SK-N-DZ (cell line): ENCODE measurements at regions not wholly inside any gene's neighbourhood (a gene's known extent, or its start where the extent isn't known, plus 50 kb on each side); places are given as distances from the start of the nearest gene placed in this dataset.
A peak's percentile ranks its signal among the peaks of the same experiment; 100 is the strongest.

Source experiments
- DNase-seq: peaks from one replicate; pipeline ENCODE4 v3.0.0-alpha.2; 2015; ENCODE audit warnings: low spot score
- small RNA-seq, 2 experiments: library from RNA; depleted of rRNA; stranded (forward); fragments of <200 nt; gene quantifications; one replicate each; pipeline ENCODE3, GENCODE V24; 2014

DNA sequence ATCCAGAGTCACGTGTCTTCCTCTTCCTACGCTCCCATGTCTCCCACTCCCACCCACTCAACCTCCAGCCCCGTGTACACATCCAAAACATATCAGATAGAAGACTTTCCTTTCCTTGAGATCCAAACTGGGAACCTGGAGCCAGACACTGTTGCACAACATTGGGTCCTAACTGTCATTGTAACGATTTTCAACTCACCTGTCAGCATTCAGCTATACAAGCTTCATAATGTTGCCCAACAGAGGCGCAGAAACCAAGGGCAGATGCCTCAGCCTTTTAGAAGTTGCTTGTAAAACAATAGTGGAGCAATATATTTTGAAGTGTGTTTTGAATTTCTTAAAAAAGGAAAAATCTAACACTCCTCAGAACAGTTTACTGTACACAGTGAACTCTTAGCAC, 84.9 kb upstream of the GLIS3 start:
- no peak for DNase-seq

DNA sequence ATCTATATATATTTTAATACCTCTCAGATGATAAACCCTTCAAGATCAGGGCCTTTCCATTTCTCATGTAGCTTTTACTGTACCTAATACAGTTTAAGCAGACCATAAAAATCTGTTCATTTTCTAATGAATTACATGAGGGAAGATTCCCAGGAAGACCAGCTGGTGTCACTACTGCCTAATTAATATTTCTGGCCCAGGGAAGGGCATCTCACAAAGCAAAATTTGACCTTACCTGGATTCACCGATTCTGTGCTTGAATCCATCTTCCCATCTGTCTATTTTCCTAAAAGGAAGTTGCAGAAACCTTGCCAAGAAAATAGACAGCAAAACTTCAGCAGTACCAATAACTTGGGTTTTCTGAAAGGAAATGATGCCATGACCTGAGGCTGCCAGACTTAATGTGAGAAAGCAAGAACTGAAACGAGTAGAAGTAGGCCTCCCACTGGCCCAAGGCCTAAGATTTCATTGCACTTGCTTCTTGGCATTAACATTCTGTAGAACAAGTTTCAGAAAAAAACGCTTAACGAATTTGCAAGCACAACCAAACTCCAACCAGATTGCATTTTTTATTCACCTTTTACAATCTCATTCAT, 83.0 kb upstream of the GLIS3 start:
- no peak for DNase-seq

DNA sequence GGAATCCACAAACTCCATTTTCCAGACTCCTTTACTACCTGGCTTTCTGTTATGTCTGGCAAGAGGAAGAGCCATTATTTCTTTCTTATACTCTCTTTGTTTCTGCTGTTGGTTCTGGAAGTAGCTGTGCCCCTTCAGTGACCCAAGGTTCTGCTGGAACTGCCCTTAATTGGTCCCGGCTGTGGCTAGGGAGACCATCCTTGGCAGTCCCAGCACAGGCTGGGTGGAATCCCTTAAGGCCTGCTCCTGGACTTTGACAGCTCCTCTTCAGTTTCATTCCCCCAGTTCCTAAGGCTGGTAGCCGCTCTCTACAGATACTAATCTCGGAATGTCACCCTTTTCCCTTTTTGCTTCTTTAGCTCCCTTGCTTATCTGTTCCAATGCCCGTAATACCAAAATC, 81.9 kb upstream of the GLIS3 start:
- no peak for DNase-seq

DNA sequence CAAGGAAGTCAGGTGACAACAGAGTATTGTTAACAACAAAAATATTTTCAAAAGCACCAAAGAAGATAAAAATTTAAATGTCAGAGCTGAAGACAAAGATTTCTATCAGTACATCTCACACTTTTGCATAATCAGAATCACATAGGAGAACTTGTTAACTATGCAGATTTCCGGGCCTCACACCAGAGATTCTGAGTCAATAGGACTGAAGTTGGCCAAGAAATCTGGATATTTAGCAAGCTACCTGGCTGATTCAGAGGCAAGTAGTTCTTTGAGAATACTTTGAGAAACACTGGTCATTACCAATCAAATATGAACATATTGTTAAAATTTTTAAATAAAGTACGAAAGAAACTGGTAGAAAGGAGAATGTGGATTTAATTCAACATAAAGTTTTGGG, 80.5 kb upstream of the GLIS3 start:
- no peak for DNase-seq

DNA sequence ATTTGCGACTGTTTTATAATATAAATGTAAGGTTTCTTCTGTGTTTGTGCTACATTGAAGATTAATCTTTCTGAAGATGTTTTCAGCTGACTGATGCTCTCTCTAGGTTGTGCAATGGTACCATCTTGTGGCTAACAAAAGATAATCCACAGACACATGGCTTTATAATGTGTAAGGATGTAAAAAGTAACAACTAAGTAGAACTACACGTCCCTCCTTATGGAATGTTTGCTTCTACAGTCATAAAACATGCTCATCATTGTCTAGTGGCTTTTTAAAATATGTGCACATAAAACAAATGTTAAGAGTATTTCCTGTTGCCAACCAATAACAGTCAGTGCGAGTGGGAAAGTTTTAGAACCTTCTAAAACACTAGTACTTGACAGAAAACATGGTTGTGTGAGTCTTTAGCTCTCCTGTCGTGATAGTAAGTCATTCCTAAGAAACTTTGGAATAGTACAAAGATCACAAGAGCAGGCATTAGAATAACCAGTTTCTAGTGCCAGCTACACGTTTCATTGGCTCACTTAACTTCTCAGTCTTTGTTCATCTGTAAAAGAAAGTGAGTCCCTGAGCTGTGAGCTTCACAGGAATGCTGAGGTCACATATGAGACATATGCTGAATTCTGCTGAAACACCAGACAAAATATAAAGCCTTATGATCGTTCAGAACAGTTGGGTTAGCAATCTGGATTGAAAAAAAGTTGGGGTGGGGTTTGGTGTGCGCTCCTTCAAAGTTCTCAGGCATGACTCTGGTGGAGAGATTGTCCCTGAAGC, 75.7 kb upstream of the GLIS3 start:
- DNase-seq, result no peak

DNA sequence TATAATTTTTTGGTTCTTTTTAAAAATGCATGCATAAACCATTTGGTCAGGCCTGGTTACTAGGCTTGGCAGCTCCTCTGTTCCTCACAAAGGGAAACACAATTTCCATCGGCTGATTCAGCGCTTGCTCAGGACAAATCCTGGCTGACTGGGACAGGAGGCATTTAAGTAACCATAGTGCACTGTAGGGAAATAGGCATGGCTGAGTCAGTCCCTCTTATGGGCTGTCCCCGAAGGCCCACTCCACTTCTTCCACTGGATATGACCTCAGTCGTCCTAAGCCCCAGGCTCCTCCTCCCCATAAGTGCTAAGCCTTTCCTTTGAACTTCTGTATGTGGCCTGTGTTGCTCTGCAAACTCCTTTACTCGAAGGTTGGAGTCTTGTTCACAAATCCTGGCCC, 71.2 kb upstream of the GLIS3 start:
- no peak for DNase-seq

DNA sequence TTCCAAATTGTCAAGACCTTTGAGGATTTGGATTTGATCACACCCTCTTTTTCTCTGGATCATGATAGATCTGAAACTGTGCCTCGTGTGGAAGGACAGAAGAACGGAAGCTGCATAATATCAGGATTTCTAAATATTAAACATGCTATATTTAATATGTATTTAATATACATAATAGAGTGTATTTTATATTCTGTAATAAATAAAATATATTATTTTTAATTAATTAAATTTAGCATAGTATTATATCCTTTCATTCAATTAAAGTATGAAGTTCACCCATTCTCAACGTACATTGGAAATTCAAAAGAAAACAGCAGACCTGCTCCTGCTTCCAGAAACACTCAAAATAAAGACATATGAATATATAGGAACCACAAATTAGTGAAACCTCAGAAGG, 70.6 kb upstream of the GLIS3 start:
- no peak for DNase-seq

DNA sequence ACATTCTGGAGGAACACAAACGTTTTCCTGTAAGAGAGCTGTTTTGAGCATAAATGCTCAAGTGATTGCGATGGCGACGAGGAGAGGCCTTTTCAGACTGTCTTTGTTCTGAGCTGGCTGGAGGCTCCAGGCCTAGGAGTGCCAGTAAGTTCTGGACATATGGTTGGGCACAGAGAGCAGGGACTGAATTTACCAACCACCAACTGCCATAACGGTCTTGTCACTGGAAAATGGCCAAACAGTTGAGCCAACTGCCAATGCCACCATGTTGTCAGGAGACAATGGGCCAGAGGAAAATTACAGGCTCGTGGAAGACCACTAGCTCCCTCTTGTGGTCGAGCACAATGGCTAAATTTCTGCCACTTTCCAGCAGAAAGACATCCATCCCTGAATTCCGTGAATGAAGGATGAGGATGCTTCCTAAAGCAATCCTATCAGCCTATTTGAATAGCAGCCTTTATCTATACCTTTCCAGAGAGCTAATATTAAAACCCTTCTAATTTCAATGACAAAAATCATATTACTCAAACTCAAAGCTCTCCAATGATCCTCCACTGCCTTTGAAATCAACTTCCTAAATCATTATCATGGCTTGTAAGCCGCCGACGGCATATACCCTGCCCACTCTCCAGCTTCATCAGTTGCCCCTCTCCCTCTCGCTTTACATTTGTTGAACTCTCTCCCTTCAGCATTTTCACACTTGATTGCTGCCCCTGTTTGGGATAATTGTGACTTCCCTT, 66.9 kb upstream of the GLIS3 start:
- peak; percentile 2 for DNase-seq

DNA sequence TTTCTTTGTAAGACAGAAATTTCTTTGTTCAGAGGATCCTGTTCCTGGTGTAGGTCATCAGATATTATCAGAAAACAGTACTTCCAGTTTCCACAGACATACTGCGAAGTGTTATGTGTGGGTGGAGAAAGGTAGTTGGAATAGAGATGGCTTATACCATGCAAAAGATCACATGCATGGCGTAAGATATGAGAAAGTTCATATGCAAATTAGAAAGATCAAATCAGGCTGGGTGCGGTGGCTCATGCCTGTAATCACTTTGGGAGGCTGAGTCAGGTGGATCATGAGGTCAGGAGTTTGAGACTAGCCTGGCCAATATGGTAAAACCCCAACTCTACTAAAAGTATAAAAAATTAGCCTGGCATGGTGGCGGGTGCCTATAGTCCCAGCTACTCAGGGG, 65.2 kb upstream of the GLIS3 start:
- no peak for DNase-seq

DNA sequence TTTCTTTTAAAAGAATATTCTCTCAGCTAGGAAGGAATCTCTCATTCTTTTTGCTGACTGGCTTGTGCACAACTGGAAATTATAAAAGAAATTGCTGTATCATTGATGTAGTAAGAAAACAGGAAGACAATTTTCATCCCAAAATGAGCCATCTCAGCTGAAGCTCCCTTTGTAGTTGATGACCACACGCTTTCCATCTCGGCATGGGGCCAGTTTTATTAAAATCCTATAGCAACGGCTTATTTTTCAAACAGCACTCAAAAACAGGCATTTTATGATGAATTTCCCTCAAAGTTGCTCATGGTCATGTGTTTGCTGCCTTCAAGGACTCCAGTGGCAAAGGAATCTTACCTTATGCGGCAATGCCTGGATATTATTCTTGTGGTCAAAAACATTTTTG, 62.4 kb upstream of the GLIS3 start:
- no peak for DNase-seq

DNA sequence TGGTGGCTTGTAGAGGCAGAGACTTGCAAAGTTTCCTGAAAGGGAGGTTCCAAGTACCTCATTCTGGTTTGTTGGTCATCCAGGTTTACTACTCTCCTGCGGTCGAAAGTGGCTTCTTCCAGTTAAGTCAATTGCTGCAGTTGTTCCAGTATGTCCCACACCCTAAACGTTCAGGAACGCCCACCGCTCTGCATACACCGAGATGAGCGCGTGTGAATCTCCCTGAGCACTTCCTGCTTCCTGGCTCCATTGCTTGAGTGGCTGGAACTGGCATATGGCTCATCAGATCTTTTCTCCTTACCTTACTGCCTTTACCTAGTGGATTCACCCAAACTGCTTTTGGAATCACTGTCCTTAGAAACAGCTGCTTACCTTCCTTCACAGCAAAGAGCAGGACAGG, 59.1 kb upstream of the GLIS3 start:
- no peak for DNase-seq

DNA sequence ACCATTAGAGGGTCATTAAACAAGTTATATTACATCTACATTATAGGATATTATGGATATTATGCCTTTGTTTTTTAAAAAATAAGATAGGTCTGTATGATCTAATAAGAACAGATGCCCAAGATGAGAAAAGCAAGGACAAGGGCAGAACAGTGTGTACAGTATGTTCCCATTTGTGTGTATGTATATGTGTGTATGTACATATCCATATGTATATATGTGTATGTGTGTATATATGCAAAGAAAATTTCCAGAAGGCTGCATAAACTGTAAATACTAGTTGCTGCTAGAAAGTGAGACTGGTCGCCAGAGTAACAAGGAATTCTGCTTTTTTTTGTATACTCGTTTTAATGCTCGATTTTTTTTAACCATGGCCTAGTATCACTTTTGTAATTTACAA, 58.1 kb upstream of the GLIS3 start:
- no peak for DNase-seq

DNA sequence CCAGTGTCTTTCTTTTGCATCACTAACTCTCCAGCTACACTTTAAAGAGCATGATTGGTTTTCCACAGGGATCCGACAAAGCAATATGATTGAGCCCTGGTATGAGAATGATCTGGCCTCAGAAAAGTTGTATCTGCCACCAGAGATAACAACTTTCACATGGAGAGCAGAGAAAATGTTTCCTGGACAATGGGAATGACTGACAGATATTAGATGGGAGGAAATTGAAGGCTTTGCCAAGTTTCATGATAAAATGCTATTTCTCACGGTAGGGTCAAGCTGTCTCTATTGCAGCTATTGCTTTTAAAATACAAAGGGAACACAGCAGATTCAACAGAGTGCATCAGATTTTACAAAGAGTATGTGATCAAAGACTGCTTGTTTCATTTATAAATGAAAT, 56.4 kb upstream of the GLIS3 start:
- DNase-seq, result no peak

DNA sequence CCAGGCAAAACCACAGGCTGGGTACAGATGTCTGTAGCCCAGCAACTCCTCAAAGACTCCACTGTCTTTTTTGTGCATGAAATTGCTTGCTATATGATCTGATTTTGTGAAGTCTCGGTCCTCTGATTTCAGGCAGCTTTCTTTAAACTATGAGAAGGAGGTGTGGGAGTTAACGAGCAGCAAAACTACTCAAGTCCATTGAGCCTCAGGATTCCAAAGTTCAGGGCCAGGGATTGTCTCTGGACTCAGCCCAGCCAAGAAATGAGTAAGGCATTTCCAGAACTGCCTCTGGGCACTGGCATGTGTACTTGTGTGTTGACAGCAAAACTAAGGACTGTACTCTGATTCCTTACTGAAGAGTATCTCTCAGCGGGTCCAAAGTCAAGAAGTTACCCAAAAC, 53.4 kb upstream of the GLIS3 start:
- DNase-seq, result no peak

DNA sequence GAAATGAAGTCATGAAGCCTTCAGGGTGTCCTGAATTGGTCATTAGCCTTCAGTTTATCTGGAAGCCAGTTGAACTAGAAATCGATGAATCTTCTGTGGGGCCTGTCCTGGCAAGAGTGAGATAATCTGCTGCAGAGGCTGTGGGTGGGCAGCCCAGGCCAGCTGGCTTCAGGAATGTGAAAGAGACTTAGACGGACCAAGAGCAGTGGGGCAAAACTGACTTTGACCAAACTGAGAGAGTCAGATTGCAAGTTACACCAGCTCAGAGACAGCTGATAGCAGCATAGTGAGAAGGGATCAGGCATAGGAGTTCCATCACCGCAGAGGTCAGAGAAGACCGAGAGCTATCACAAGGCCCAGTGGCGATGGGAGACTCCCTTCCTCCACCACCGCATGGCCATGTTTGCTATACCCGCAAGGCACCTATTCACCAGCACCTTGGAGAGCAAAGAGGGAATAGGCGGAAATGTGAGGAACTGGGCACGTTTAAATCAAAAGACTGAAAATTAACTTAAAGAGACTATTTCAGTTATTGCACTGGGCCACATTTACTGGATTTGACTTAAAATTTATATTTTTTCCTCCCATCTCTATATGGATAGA, 50.0 kb upstream of the GLIS3 start:
- no peak for DNase-seq

Small RNA genes lying in the stretch of these regions (small RNA-seq; reads per million reads assigned to genes)
- 0 reads per million in 2 experiments for gene RNU6-694P
